HFF-Myc (cell line): ENCODE measurements at regions not wholly inside any gene's neighbourhood (a gene's known extent, or its start where the extent isn't known, plus 50 kb on each side); places are given as distances from the start of the nearest gene placed in this dataset.

Source experiments
- DNase-seq: peaks from one replicate; pipeline ENCODE4 v3.0.0-alpha.2; 2011; ENCODE audit warnings: low read depth; ENCODE audit errors: extremely low read depth
- H3K4me3 ChIP-seq: replicated peaks from 2 replicates; pipeline ENCODE4 v1.5.1; 2011; ENCODE audit warnings: low read depth, mild to moderate bottlenecking, control low read depth, low read length
- TF ChIP-seq, protein P1 (sequence below): IDR thresholded peaks from 2 replicates; pipeline ENCODE4 v1.5.1; 2012; ENCODE audit warnings: mild to moderate bottlenecking, low read depth, low read length, control low read depth; ENCODE audit errors: missing control alignments

DNA sequence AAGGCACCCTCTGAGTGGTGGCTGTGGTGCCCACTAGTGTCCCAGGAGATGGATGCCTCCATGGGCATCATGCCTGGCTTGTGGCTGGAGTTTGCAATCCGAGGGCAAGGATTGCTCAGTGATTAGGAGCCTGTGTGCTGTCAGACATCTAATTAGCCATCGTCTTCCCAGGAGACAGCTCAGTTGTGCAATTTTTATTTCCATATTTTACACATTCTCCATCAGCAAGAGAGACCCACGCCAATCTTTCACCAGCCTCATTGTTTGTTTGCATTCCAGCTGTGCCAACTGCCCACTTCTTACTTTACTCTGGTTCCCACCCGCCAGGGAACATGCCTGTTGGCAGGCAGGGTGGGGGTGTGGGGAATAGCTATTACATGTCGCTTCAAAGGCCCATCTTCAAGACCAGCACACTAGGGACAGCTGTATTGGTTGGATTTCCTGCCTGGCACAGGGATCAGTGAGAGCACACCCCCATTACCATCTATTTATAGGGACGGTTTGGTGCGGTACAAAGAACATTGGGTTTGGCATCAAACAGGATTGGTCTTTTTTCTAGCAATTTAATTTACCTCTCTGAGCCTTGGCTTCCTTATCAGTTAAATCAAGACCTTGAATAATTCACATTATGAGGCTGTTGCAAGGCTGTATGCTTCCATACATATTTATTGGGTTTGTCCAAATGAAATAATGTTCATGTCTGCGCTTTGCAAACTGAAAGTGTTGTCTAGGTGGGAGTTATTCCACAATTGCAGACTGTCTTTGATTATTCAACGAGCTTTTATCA lies 80.7 kb upstream of the NAV2 start:
- TF ChIP-seq, protein P1, sequence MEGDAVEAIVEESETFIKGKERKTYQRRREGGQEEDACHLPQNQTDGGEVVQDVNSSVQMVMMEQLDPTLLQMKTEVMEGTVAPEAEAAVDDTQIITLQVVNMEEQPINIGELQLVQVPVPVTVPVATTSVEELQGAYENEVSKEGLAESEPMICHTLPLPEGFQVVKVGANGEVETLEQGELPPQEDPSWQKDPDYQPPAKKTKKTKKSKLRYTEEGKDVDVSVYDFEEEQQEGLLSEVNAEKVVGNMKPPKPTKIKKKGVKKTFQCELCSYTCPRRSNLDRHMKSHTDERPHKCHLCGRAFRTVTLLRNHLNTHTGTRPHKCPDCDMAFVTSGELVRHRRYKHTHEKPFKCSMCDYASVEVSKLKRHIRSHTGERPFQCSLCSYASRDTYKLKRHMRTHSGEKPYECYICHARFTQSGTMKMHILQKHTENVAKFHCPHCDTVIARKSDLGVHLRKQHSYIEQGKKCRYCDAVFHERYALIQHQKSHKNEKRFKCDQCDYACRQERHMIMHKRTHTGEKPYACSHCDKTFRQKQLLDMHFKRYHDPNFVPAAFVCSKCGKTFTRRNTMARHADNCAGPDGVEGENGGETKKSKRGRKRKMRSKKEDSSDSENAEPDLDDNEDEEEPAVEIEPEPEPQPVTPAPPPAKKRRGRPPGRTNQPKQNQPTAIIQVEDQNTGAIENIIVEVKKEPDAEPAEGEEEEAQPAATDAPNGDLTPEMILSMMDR = no peak
- no peak for DNase-seq
- no peak overlapping the region for H3K4me3 ChIP-seq

DNA sequence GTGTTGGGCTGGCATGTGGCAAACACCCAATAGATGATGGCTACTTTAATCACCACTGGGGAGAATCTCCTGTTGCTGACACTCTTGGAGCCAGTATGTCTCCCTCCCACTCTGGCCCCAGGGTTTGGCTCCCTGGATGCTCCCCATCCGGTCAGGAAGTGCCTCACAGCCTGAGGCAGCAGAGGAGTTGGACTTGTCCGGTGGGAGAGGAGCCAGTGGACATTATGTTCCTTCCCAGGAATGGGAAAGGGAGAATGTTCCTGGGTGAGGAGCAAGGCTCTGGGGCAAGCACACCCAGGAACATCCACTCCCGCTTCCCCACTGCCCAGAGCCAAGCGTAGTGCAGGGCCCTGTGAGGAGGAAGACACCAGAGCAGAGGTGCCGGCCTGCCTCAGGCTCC lies 84.6 kb upstream of the NAV2 start:
- DNase-seq = no peak
- TF ChIP-seq, protein P1 = no peak

DNA sequence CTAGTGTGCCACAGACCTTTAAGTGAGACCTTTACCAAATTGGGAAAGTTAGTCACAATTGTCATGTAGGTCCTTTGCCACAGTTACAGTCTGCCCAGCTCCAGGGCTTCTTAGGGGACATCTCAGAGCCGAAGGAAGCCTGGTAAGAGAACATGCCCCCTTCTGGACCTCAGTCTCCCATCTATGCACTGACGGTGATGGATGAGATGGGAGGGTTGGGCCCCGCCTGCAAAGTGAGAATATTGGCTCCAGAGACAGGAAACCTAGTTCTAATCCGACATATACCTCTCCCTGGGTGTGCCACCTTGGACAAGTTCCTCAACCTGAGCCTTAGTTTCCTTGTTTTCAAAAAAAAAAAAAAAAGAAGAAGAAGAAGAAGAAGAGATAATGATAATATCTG lies 85.1 kb upstream of the NAV2 start:
- TF ChIP-seq, protein P1 = no peak
- H3K4me3 ChIP-seq = no peak overlapping the region
- no peak for DNase-seq

More for the DNA sequence above, 84.6 kb upstream of the NAV2 start:
- H3K4me3 ChIP-seq = no peak overlapping the region

DNA sequence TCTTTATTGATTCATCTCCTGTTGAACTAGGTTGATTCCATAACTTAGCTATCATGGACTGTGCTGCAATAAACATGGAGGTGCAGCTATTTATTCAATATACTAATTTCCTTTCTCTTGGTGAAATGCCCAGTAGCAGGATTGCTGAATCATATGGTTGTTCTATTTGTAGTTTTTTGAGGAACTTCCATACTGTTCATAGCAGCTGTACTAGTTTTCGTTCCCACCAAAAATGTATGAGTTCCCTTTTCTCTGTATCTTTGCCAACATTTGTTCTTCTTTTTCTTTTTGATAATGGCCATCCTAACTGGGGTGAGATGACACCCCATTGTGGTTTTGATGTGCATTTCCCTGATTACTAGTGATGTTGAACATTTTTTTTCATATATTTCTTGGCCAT lies 87.2 kb upstream of the NAV2 start:
- DNase-seq = no peak
- H3K4me3 ChIP-seq = no peak overlapping the region
- TF ChIP-seq, protein P1 = no peak

DNA sequence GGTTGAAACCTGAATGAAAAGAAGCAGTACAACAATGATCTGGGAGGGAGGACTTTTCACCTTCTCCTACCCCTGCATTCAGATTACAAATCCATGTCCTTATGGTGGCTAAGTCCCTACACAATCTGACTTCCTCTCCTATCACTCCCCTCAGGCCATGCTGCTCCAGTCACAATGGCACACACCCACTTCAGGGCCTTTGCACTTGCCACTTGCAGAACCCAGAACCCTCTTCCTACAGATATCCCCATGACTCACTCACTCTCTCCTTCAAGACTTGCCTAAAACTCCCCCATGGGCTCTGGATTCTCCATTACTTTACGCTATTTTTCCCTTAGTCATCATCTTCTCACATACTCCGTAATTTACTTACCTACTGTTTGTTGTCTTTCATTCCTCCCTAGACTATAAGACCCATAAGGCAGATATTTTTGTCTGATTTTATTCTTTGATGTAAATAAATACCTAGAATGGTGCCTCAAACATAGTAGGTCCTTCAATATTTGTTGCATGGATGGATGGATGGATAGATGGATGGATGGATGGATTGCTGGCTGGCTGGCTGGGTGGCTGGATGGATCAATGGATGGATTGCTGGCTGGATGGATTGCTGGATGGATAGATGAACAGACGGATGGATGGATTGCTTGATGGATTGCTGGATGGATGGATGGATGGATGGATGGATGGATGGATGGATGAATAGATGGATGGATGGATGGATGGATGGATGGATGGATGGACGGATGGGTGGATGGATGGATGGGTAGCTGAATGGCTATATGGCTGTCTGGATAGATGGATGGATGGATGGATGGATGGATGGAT lies 94.7 kb upstream of the NAV2 start:
- no peak for DNase-seq
- TF ChIP-seq, protein P1 = no peak
- H3K4me3 ChIP-seq = no peak overlapping the region

DNA sequence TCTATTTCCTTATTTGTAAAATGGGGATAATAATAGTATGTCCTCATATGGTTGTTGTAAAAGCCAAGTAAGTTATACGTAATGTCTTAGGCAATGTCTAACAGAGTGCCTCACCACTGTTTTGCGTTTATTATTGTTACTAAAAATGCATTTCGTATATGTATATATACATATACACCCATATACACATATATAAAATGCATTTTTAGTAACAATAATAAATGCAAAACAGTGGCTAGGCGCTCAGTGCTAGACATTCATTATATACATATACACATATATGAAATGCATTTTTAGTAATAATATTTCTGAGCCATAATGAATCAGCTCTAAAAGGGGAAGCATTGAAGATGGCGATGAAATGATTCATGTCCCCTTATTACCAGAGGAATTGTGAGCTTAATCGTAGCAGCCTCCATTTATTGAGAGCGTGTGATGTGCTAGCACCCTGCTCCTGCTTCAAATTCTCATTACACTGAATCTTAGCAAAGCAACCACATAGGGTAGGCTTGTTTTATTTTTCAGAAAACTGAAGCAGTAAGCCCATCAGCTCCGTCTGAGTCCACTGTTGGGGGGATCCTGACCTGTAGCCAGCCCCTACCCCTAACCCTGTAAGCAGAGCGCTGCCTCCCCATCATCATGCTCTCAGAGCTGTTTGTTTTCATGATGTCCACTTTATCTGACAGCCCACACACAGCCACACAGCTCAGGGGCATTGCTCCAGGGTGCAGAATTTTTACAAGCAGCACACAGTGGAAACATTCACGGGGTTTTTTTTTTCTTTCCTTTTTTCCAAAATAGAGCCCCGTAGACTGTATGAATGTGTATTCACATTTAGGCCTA lies 97.1 kb upstream of the NAV2 start:
- TF ChIP-seq, protein P1 = no peak
- DNase-seq = no peak

More for the DNA sequence above, 97.1 kb upstream of the NAV2 start:
- H3K4me3 ChIP-seq = no peak overlapping the region
